ENCODE measurements at regions not wholly inside any gene's neighbourhood (a gene's known extent, or its start where the extent isn't known, plus 50 kb on each side); places are given as distances from the start of the nearest gene placed in this dataset.

GRCh38 chr4:89413518-89413917, 105.9 kb upstream of the GPRIN3 start:
- no peak for DNase-seq

GRCh38 chr4:89411539-89412309, 104.1 kb upstream of the GPRIN3 start:
- no peak for DNase-seq

GRCh38 chr4:89410687-89411086, 103.1 kb upstream of the GPRIN3 start:
- no peak for DNase-seq

GRCh38 chr4:89404530-89404929, 96.9 kb upstream of the GPRIN3 start:
- DNase-seq, result no peak

GRCh38 chr4:89403826-89404225, 96.2 kb upstream of the GPRIN3 start:
- no peak for DNase-seq

- DNase-seq, result no peak
These were observed 92.9 kb upstream of the GPRIN3 start for GRCh38 chr4:89400287-89401035.

- no peak for DNase-seq
These were observed 91.0 kb upstream of the GPRIN3 start for GRCh38 chr4:89398644-89399043.

- DNase-seq, result no peak
These were observed 90.5 kb upstream of the GPRIN3 start for GRCh38 chr4:89398146-89398545.

GRCh38 chr4:89397441-89397840, 89.8 kb upstream of the GPRIN3 start:
- no peak for DNase-seq

GRCh38 chr4:89382439-89382838, 74.8 kb upstream of the GPRIN3 start:
- DNase-seq, result no peak

GRCh38 chr4:89380980-89381379, 73.4 kb upstream of the GPRIN3 start:
- no peak for DNase-seq

GRCh38 chr4:89379511-89380044, 72.0 kb upstream of the GPRIN3 start:
- no peak for DNase-seq

GRCh38 chr4:89373394-89373793, 65.8 kb upstream of the GPRIN3 start:
- DNase-seq, result no peak

GRCh38 chr4:89371614-89372013, 64.0 kb upstream of the GPRIN3 start:
- DNase-seq, result no peak

- DNase-seq, result no peak
These were observed 62.0 kb upstream of the GPRIN3 start for GRCh38 chr4:89369581-89369980.

- DNase-seq, result no peak
These were observed 61.3 kb upstream of the GPRIN3 start for GRCh38 chr4:89368861-89369260.

- DNase-seq, result no peak
These were observed 58.2 kb upstream of the GPRIN3 start for GRCh38 chr4:89365776-89366175.

GRCh38 chr4:89365375-89365774, 57.8 kb upstream of the GPRIN3 start:
- DNase-seq, result no peak

GRCh38 chr4:89364541-89364940, 56.9 kb upstream of the GPRIN3 start:
- no peak for DNase-seq

- DNase-seq, result no peak
These were observed 56.2 kb upstream of the GPRIN3 start for GRCh38 chr4:89363786-89364185.

- DNase-seq, result no peak
These were observed 51.5 kb upstream of the GPRIN3 start for GRCh38 chr4:89358935-89359638.

GRCh38 chr4:89357787-89358186, 50.2 kb upstream of the GPRIN3 start:
- no peak for DNase-seq
